ENCODE measurements at regions not wholly inside any gene's neighbourhood (a gene's known extent, or its start where the extent isn't known, plus 50 kb on each side); places are given as distances from the start of the nearest gene placed in this dataset.

DNA sequence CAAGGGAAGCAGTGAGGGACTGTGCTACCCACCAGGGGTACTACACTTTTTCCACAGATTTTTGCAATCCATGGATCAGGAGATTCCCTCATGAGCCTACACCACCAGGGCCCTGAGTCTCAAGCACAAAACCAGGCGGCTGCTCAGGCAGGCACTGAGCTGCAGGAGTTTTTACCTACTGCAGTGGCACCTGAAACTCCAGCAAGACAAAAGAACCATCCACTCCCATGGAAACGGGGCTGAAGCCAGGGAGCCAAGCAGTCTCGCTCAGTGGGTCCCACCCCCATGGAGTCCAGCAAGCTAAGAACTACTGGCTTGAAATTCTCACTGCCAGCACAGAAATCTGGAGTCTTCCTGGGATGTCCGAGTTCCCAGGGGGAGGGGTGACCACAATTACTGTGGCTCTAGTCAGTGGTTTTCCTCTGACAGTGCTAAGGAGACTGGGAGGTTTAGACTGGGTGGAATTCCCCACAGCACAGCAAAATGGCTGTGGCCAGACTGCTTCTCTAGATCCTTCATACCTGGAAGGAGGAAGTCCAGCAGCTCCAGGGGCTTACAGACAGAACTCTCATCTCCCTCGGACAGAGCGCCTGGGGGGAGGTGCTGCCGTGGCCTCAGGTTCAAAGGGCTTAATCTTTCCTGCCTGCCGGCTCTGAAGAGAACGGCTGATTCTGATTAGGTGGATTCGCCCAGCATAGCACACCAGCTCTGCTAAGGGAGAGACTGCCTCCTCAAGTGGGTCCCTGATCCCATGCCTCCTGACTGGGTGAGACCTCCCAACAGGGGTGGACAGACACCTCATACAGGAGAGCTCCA lies 437.8 kb downstream of the LTN1 start:
- Mint-ChIP-seq H3K27ac (no peak overlapping the region), H3K27me3 (no peaks in the 10 kb centered on the region)

GRCh38 chr21:28550057-28550825 lies 442.4 kb downstream of the LTN1 start:
- no peaks in the 10 kb centered on the region for H3K27me3 Mint-ChIP-seq
- H3K9me3 Mint-ChIP-seq = no peaks in the 10 kb centered on the region
- DNase-seq (no peak), ATAC-seq (replicated peaks) (no peak)
- H3K27ac Mint-ChIP-seq = no peak overlapping the region
- H3K36me3 Mint-ChIP-seq = peaks cover 0 to 4% of the 10 kb centered on the region in 2 donors
- no peaks in the 10 kb centered on the region for H3K4me1 Mint-ChIP-seq
- no peak overlapping the region for H3K4me3 Mint-ChIP-seq

More for the DNA sequence above, 437.8 kb downstream of the LTN1 start:
- DNase-seq = no peak
- H3K4me3 Mint-ChIP-seq = no peak overlapping the region
- no peak for ATAC-seq (replicated peaks)
- H3K36me3 Mint-ChIP-seq = peaks cover 1 to 4% of the 10 kb centered on the region in 2 donors
- H3K4me1 Mint-ChIP-seq = no peaks in the 10 kb centered on the region
- H3K9me3 Mint-ChIP-seq = peaks cover 4 to 5% of the 10 kb centered on the region in 2 donors

DNA sequence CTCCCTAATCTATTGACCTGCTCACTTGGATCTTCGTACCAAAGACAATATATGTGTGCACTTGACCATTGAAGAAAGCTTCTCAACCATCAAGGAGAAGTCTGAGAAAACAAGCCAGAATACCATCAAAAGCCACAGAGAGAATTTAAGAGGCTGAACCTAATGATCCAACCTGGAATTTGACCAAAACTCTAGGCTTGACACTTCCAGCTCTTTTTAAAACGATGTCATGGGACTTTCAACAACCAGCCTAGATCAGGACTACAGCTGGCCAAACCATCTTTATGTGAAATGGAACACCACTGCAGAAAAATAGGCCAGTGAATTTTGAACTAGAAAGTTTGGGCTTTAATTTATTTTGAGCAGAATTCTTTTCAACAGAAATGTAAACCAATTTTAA lies 444.4 kb downstream of the LTN1 start:
- H3K27me3 Mint-ChIP-seq = no peaks in the 10 kb centered on the region
- no peaks in the 10 kb centered on the region for H3K4me1 Mint-ChIP-seq
- ATAC-seq (replicated peaks) (no peak), DNase-seq (no peak)
- no peaks in the 10 kb centered on the region for H3K36me3 Mint-ChIP-seq
- H3K4me3 Mint-ChIP-seq = no peak overlapping the region
- no peaks in the 10 kb centered on the region for H3K9me3 Mint-ChIP-seq
- H3K27ac Mint-ChIP-seq = no peak overlapping the region

- Mint-ChIP-seq H3K9me3 (no peaks in the 10 kb centered on the region), H3K27ac (no peak overlapping the region), H3K4me1 (no peaks in the 10 kb centered on the region), H3K36me3 (no peaks in the 10 kb centered on the region), H3K27me3 (no peaks in the 10 kb centered on the region), H3K4me3 (no peak overlapping the region)
- ATAC-seq (replicated peaks) (no peak), DNase-seq (no peak)
Observed at GRCh38 chr21:28547766-28548165, 444.9 kb downstream of the LTN1 start.

GRCh38 chr21:28543975-28544374 lies 448.7 kb downstream of the LTN1 start:
- no peaks in the 10 kb centered on the region for H3K36me3 Mint-ChIP-seq
- H3K4me3 Mint-ChIP-seq = no peak overlapping the region
- no peaks in the 10 kb centered on the region for H3K4me1 Mint-ChIP-seq
- no peaks in the 10 kb centered on the region for H3K9me3 Mint-ChIP-seq
- ATAC-seq (replicated peaks) = no peak
- H3K27ac Mint-ChIP-seq = no peak overlapping the region
- H3K27me3 Mint-ChIP-seq = no peaks in the 10 kb centered on the region
- no peak for DNase-seq

DNA sequence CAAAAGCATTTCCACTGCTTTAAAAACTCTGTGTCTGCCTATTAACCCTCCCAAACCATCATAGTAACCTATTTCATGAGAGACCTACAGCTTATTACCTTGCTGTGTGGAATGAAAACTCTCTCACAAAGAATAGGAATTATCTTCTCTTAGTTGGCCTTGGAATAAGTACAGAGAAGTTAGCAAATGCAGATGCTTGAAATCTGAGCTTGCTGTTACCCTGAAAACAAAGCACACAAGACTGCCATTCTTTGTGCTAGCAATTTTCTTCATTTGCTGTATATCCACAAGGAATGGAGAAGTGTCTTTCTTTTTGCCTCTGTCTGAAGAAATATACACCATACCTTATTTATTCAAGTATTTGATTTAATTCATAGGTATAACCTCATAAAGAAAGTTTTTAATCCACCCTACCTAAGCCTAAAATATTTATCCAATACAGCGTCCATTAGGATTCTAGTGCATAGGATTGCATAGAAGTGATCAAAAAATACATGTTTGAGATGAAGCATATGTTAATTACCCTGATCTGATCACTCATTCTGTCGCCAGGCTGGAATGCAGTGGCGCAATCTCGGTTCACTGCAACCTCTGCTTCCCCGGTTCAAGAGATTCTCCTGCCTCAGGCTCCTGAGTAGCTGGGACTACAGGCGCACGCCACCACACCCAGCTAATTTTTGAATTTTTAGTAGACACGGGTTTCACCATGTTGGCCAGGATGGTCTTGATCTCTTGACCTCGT lies 451.1 kb downstream of the LTN1 start:
- DNase-seq = no peak
- Mint-ChIP-seq H3K27ac (no peak overlapping the region), H3K27me3 (no peaks in the 10 kb centered on the region), H3K4me3 (no peak overlapping the region), H3K9me3 (no peaks in the 10 kb centered on the region), H3K36me3 (no peaks in the 10 kb centered on the region), H3K4me1 (no peaks in the 10 kb centered on the region)
- ATAC-seq (replicated peaks) = no peak

DNA sequence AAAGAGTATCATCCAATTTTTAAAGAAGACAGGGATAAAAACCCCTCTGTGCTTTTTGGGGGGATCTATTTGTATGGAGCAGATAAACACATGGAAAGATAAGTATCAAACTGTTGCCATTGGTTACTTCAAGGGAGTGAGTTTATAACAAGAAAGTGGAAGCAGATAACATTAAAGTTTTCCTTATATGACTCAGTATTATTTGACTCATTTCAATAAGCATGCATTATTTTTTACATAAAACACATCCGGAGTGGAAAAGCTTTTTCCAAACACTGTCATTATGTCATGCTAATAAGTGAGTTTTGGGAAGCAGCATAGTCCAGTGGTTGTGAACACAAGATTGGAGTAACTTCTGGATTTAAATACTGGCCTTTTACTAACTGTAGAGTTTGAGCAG lies 452.2 kb downstream of the LTN1 start:
- Mint-ChIP-seq H3K27ac (no peak overlapping the region), H3K9me3 (no peaks in the 10 kb centered on the region), H3K27me3 (no peaks in the 10 kb centered on the region), H3K4me1 (no peaks in the 10 kb centered on the region), H3K4me3 (no peak overlapping the region), H3K36me3 (no peaks in the 10 kb centered on the region)
- no peak for ATAC-seq (replicated peaks)
- no peak for DNase-seq

DNA sequence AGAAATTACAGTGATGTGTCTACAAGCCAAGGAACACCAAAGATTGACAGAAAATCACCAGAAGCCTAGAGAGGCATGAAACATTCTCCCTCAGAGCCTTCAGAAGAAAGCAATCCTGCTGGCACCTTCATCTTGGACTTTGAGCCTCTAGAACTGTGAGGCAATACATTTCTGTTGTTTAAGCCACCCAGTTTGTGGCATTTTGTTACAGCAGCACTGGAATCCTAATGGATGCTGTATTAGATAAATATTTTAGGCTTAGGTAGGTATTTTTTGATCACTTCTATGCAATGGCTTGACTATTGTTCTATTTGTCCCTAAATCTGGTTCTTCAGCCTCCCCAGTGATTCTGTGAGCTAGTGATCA lies 453.1 kb downstream of the LTN1 start:
- ATAC-seq (replicated peaks) (no peak), DNase-seq (no peak)
- no peaks in the 10 kb centered on the region for H3K36me3 Mint-ChIP-seq
- H3K4me3 Mint-ChIP-seq = no peak overlapping the region
- no peak overlapping the region for H3K27ac Mint-ChIP-seq
- H3K9me3 Mint-ChIP-seq = no peaks in the 10 kb centered on the region
- no peaks in the 10 kb centered on the region for H3K4me1 Mint-ChIP-seq
- peaks cover 0 to 5% of the 10 kb centered on the region in 2 donors for H3K27me3 Mint-ChIP-seq

DNA sequence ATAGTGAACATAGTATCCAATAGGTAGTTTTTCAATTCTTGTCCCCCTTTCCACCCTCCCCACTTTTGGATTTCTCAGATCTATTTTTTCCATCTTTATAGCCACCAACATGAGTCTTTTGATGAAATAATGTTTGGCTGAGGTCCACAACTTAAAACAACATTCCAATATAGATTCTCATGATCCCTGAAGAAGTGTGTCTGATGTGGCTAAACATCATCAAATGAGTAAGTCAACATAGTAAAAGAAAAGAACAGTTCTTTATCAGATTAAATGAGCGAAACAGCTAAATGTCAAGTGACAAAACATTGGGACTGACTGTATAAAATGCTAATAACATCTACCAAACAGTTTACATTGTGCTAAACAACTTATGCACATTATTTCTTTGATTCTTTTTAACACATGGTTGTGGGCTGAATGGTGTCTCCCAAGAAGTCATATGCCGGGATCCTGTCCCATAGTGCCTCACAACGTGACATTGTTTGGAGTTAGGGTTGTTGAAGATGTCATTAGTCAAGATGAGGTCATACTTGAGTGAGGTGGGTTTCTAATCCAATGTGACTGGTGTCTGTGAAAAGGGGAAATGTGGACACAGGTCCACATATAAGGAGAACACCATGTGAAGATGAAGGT lies 453.6 kb downstream of the LTN1 start:
- DNase-seq (no peak), ATAC-seq (replicated peaks) (no peak)
- Mint-ChIP-seq H3K4me1 (no peaks in the 10 kb centered on the region), H3K9me3 (no peaks in the 10 kb centered on the region), H3K4me3 (no peak overlapping the region), H3K36me3 (no peaks in the 10 kb centered on the region), H3K27ac (no peak overlapping the region), H3K27me3 (peaks cover 0 to 5% of the 10 kb centered on the region in 2 donors)

- no peak overlapping the region for H3K27ac Mint-ChIP-seq
- peaks cover 4 to 12% of the 10 kb centered on the region in 2 donors for H3K27me3 Mint-ChIP-seq
- no peaks in the 10 kb centered on the region for H3K9me3 Mint-ChIP-seq
- H3K4me3 Mint-ChIP-seq = no peak overlapping the region
- no peak for DNase-seq
- no peaks in the 10 kb centered on the region for H3K4me1 Mint-ChIP-seq
- no peaks in the 10 kb centered on the region for H3K36me3 Mint-ChIP-seq
- no peak for ATAC-seq (replicated peaks)
Observed at GRCh38 chr21:28537371-28538079, 455.2 kb downstream of the LTN1 start.

GRCh38 chr21:28532446-28532845 lies 460.2 kb downstream of the LTN1 start:
- no peak for DNase-seq
- Mint-ChIP-seq H3K27ac (no peak overlapping the region), H3K4me3 (no peak overlapping the region), H3K9me3 (no peaks in the 10 kb centered on the region), H3K4me1 (no peaks in the 10 kb centered on the region), H3K36me3 (no peaks in the 10 kb centered on the region), H3K27me3 (peaks cover 6 to 20% of the 10 kb centered on the region in 2 donors)
- no peak for ATAC-seq (replicated peaks)

DNA sequence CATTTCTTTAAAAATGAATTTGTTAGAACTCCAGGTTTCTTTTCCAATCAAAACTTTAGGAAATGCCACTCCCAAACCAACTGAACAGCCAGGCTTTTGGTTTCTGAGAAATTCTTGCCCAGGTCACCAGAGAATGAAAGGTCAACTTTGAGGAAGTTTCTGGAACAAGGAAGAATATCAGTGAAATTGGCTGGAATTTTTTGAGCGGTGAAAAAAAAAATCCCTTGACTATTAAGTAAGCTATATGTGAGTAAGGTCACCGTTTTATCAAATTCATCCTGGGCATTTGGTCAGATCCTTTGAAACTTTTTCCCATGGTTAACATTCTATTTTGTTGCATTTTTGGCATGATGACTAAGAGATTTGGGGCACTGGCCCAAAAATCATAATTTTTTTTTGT lies 469.3 kb downstream of the LTN1 start:
- no peaks in the 10 kb centered on the region for H3K36me3 Mint-ChIP-seq
- no peaks in the 10 kb centered on the region for H3K27me3 Mint-ChIP-seq
- no peak for DNase-seq
- no peak overlapping the region for H3K4me3 Mint-ChIP-seq
- H3K4me1 Mint-ChIP-seq = peaks cover 0 to 4% of the 10 kb centered on the region in 2 donors
- no peak overlapping the region for H3K27ac Mint-ChIP-seq
- no peak for ATAC-seq (replicated peaks)
- H3K9me3 Mint-ChIP-seq = no peaks in the 10 kb centered on the region

DNA sequence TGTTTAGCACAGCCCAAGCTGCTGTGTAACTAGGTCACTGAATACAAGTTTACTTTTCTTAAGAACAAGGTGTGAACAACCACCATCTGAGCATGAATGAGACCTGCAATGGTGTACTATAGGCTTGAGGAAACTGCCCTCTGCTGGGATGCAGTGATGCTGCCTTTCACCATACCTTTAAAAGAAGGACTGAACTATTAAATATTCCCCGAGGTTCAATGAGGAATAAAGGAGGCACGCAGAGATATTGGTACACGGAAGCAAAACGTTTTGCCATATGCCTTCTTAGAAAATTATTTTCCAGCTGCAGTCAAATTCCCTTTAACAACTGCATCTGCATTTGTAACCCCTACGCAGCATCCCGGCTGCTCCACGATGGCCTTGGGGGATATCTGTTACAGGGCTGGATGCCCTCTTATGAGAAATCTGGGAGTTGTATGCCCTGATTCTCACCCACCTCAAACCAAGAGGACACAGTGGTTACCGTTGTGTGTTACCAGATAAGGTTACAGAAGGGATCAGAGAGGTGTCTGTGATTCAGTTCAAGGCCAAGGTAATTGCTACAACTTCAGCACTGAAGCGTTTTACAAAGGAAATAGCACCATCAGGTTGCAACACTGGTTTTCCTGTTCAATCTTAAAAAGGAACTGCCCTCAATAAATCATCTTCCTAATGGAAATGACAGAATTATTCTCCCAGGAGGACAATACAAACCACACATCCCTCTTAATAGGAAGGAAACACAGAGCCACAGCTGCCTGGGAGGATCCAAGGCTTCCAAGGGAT lies 470.5 kb downstream of the LTN1 start:
- H3K4me1 Mint-ChIP-seq = peaks cover under 1 to 7% of the 10 kb centered on the region in 2 donors
- no peaks in the 10 kb centered on the region for H3K36me3 Mint-ChIP-seq
- H3K4me3 Mint-ChIP-seq = no peak overlapping the region
- H3K27me3 Mint-ChIP-seq = no peaks in the 10 kb centered on the region
- no peaks in the 10 kb centered on the region for H3K9me3 Mint-ChIP-seq
- DNase-seq = no peak
- no peak overlapping the region for H3K27ac Mint-ChIP-seq
- no peak for ATAC-seq (replicated peaks)

All from stimulated activated naive B cell treated with anti-CD40 and anti-IgM and Interleukin-4, amounts not matched to agents 10 μg/mL and 1 μg/mL and 100 μg/mL, for 72 hours (primary cell).